Gastrocnemius medialis (tissue), 4 donors: ENCODE measurements at regions not wholly inside any gene's neighbourhood (a gene's known extent, or its start where the extent isn't known, plus 50 kb on each side); places are given as distances from the start of the nearest gene placed in this dataset.

Experiments used
- POLR2A ChIP-seq, 2 donors: fragments of 450-650 bp; IDR thresholded peaks; one replicate each; pipeline ENCODE4 v1.6.1; 2017; ENCODE audit warnings: antibody characterized with exemption in 2 of 2, mild to moderate bottlenecking in 2 of 2, moderate library complexity in 2 of 2
- TF ChIP-seq, protein P1 (sequence below), 5 experiments: fragments of 450-650 bp in 3 of 5; fragments of 200-600 bp in 2 of 5; sonication (generic) in 2 of 5; IDR thresholded peaks in 4 of 5; conservative IDR thresholded peaks in 1 of 5; 1 replicate in 4 of 5; 2 replicates in 1 of 5; pipeline ENCODE4 v1.5.1; 2016 to 2019; ENCODE audit warnings: antibody characterized with exemption in 5 of 5, mild to moderate bottlenecking in 3 of 5, moderate library complexity in 3 of 5

- TF ChIP-seq, protein P1, sequence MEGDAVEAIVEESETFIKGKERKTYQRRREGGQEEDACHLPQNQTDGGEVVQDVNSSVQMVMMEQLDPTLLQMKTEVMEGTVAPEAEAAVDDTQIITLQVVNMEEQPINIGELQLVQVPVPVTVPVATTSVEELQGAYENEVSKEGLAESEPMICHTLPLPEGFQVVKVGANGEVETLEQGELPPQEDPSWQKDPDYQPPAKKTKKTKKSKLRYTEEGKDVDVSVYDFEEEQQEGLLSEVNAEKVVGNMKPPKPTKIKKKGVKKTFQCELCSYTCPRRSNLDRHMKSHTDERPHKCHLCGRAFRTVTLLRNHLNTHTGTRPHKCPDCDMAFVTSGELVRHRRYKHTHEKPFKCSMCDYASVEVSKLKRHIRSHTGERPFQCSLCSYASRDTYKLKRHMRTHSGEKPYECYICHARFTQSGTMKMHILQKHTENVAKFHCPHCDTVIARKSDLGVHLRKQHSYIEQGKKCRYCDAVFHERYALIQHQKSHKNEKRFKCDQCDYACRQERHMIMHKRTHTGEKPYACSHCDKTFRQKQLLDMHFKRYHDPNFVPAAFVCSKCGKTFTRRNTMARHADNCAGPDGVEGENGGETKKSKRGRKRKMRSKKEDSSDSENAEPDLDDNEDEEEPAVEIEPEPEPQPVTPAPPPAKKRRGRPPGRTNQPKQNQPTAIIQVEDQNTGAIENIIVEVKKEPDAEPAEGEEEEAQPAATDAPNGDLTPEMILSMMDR (IDR thresholded peaks at IDR 0.05 in 4 of 5, conservative IDR thresholded peaks at IDR 0.05 in 1 of 5), result no peak
- TF ChIP-seq POLR2A (IDR thresholded peaks at IDR 0.05), result no peak
Observed at GRCh38 chr2:207239754-207240494, 74.2 kb upstream of the KLF7 start.
